NCI-H460 (cell line): ENCODE measurements at regions not wholly inside any gene's neighbourhood (a gene's known extent, or its start where the extent isn't known, plus 50 kb on each side); places are given as distances from the start of the nearest gene placed in this dataset.

Experiments used
- small RNA-seq, 2 experiments: library from RNA; depleted of rRNA; stranded (forward); fragments of <200 nt; gene quantifications; one replicate each; pipeline ENCODE3, GENCODE V24; 2014

Small RNA genes lying in the stretch of these regions (small RNA-seq; reads per million reads assigned to genes)
- gene AC009229.3 (0 reads per million in 2 experiments), gene RNU6-951P (0 reads per million in 2 experiments)
